Right renal cortex interstitium (tissue), 3 donors: ENCODE measurements at regions not wholly inside any gene's neighbourhood (a gene's known extent, or its start where the extent isn't known, plus 50 kb on each side); places are given as distances from the start of the nearest gene placed in this dataset.
"Not testable (repeated sequence)": the region's sequence is repeated elsewhere in the genome, so short reads cannot be mapped to it uniquely, and the experiment has no call there.

Experiments
- DNase-seq, 3 donors: peaks; one replicate each; pipeline ENCODE4 v3.0.0-alpha.2; 2013; ENCODE audit warnings: low read depth in 3 of 3, low spot score in 2 of 3

GRCh38 chr9:86586144-86586494 is 231.9 kb upstream of the TUT7 start:
- no peak for DNase-seq

- DNase-seq, result peak; percentile 66 to 73 (median 72)
Observed at GRCh38 chr9:86585422-86586143, 231.4 kb upstream of the TUT7 start.

GRCh38 chr9:86580688-86581087 is 226.5 kb upstream of the TUT7 start:
- no peak for DNase-seq

- DNase-seq, result no peak
Observed at GRCh38 chr9:86578722-86579121, 224.5 kb upstream of the TUT7 start.

- peak in 1 of 3 donors; percentile 58 for DNase-seq
Observed at GRCh38 chr9:86577420-86578333, 223.5 kb upstream of the TUT7 start.

GRCh38 chr9:86575825-86576525 is 221.8 kb upstream of the TUT7 start:
- DNase-seq, result no peak

GRCh38 chr9:86575137-86575536 is 220.9 kb upstream of the TUT7 start:
- no peak for DNase-seq

- no peak for DNase-seq
Observed at GRCh38 chr9:86573886-86574285, 219.7 kb upstream of the TUT7 start.

GRCh38 chr9:86572904-86573303 is 218.7 kb upstream of the TUT7 start:
- no peak for DNase-seq

- not testable (repeated sequence) for DNase-seq
Observed at GRCh38 chr9:86565603-86566002, 211.4 kb upstream of the TUT7 start.

GRCh38 chr9:86563936-86564335 is 209.7 kb upstream of the TUT7 start:
- DNase-seq, result no peak

- no peak for DNase-seq
Observed at GRCh38 chr9:86563350-86563749, 209.1 kb upstream of the TUT7 start.

- DNase-seq, result no peak
Observed at GRCh38 chr9:86562691-86563090, 208.5 kb upstream of the TUT7 start.

- DNase-seq, result no peak
Observed at GRCh38 chr9:86557918-86558317, 203.7 kb upstream of the TUT7 start.

GRCh38 chr9:86557063-86557766 is 203.0 kb upstream of the TUT7 start:
- no peak for DNase-seq

- no peak for DNase-seq
Observed at GRCh38 chr9:86555661-86556060, 201.5 kb upstream of the TUT7 start.

- DNase-seq, result no peak
Observed at GRCh38 chr9:86550401-86550800, 196.2 kb upstream of the TUT7 start.

GRCh38 chr9:86549920-86550319 is 195.7 kb upstream of the TUT7 start:
- no peak for DNase-seq

GRCh38 chr9:86549401-86549811 is 195.2 kb upstream of the TUT7 start:
- DNase-seq, result no peak

GRCh38 chr9:86548220-86548619 is 194.0 kb upstream of the TUT7 start:
- DNase-seq, result no peak

GRCh38 chr9:86547571-86547970 is 193.4 kb upstream of the TUT7 start:
- DNase-seq, result no peak
